SK-N-SH treated with all-trans-retinoic acid at 6 μM for 48 hours (cell line): ENCODE measurements at regions not wholly inside any gene's neighbourhood (a gene's known extent, or its start where the extent isn't known, plus 50 kb on each side); places are given as distances from the start of the nearest gene placed in this dataset.
"Not testable (repeated sequence)": the region's sequence is repeated elsewhere in the genome, so short reads cannot be mapped to it uniquely, and the experiment has no call there.

Experiments used
- ATAC-seq: fragments of 200-7000 bp; cut with Tn5 transposase; 3 replicates; pipeline ENCODE4 v1.9.1; 2020; ENCODE audit warnings: mild to moderate bottlenecking, moderate library complexity
- ARNTL ChIP-seq: fragments of 450-650 bp; formaldehyde crosslinking; IDR thresholded peaks from 2 replicates; pipeline ENCODE4 v1.5.0; 2020; ENCODE audit warnings: low read depth, mild to moderate bottlenecking, moderate library complexity, borderline replicate concordance
- BACH2 ChIP-seq: fragments of 250-450 bp; sonication (Bioruptor Pico); IDR thresholded peaks from 2 replicates; pipeline ENCODE4 v1.9.0; 2021; ENCODE audit warnings: mild to moderate bottlenecking, borderline replicate concordance
- CREB5 ChIP-seq: fragments of 250-450 bp; sonication (Bioruptor Pico); IDR thresholded peaks from 2 replicates; pipeline ENCODE4 v1.5.1; 2020; ENCODE audit warnings: low read depth, mild to moderate bottlenecking, moderate library complexity
- CSDC2 ChIP-seq: fragments of 250-450 bp; sonication (Bioruptor Pico); IDR thresholded peaks from 2 replicates; pipeline ENCODE4 v1.5.0; 2020; ENCODE audit warnings: mild to moderate bottlenecking, moderate library complexity
- ESRRG ChIP-seq: fragments of 250-450 bp; sonication (Bioruptor Pico); IDR thresholded peaks from 2 replicates; pipeline ENCODE4 v1.6.1; 2021; ENCODE audit warnings: mild to moderate bottlenecking
- GLIS3 ChIP-seq: fragments of 250-450 bp; sonication (Bioruptor Pico); IDR thresholded peaks from 2 replicates; pipeline ENCODE4 v1.5.0; 2020; ENCODE audit warnings: mild to moderate bottlenecking, moderate library complexity
- ISL1 ChIP-seq: fragments of 250-450 bp; sonication (Bioruptor Pico); IDR thresholded peaks from 2 replicates; pipeline ENCODE4 v2.1.2; 2022; ENCODE audit warnings: mild to moderate bottlenecking, moderate library complexity
- OSR1 ChIP-seq: fragments of 250-450 bp; sonication (Bioruptor Pico); IDR thresholded peaks from 2 replicates; pipeline ENCODE4 v1.8.0; 2022; ENCODE audit warnings: moderate library complexity, mild to moderate bottlenecking, inconsistent platforms
- PATZ1 ChIP-seq: fragments of 250-450 bp; sonication (Bioruptor Pico); IDR thresholded peaks from 2 replicates; pipeline ENCODE4 v1.8.0; 2020; ENCODE audit warnings: mild to moderate bottlenecking, moderate library complexity, borderline replicate concordance
- POU6F1 ChIP-seq: fragments of 250-450 bp; sonication (Bioruptor Pico); IDR thresholded peaks from 2 replicates; pipeline ENCODE4 v1.8.0; 2021; ENCODE audit warnings: low read depth, mild to moderate bottlenecking, moderate library complexity, borderline replicate concordance
- PPARA ChIP-seq: fragments of 250-450 bp; sonication (Bioruptor Pico); IDR thresholded peaks from 2 replicates; pipeline ENCODE4 v1.5.0; 2020; ENCODE audit warnings: mild to moderate bottlenecking, borderline replicate concordance
- SNAI2 ChIP-seq: fragments of 250-450 bp; sonication (Bioruptor Pico); IDR thresholded peaks from 2 replicates; pipeline ENCODE4 v1.5.0; 2020; ENCODE audit warnings: mild to moderate bottlenecking, moderate library complexity
- TCF4 ChIP-seq: fragments of 250-450 bp; sonication (Bioruptor Pico); IDR thresholded peaks from 2 replicates; pipeline ENCODE4 v1.8.0; 2021; ENCODE audit warnings: mild to moderate bottlenecking, moderate library complexity, borderline replicate concordance
- TOX ChIP-seq: fragments of 250-450 bp; sonication (Bioruptor Pico); IDR thresholded peaks from 2 replicates; pipeline ENCODE4 v1.8.0; 2021; ENCODE audit warnings: mild to moderate bottlenecking, moderate library complexity, borderline replicate concordance
- TSHZ2 ChIP-seq: fragments of 250-450 bp; sonication (Bioruptor Pico); IDR thresholded peaks from 2 replicates; pipeline ENCODE4 v1.5.0; 2020; ENCODE audit warnings: mild to moderate bottlenecking, moderate library complexity
- ZC3H10 ChIP-seq: fragments of 250-450 bp; sonication (Bioruptor Pico); IDR thresholded peaks from 2 replicates; pipeline ENCODE4 v1.5.1; 2021; ENCODE audit warnings: mild to moderate bottlenecking, moderate library complexity
- ZNF565 ChIP-seq: fragments of 450-650 bp; formaldehyde crosslinking; conservative IDR thresholded peaks from 2 replicates; pipeline ENCODE4 v1.5.0; 2020; ENCODE audit warnings: low read depth, mild to moderate bottlenecking, moderate library complexity
- ZNF70 ChIP-seq: fragments of 450-650 bp; formaldehyde crosslinking; IDR thresholded peaks from 2 replicates; pipeline ENCODE4 v1.5.0; 2020; ENCODE audit warnings: mild to moderate bottlenecking, moderate library complexity
- ZNF8 ChIP-seq: fragments of 450-650 bp; formaldehyde crosslinking; IDR thresholded peaks from 2 replicates; pipeline ENCODE4 v1.5.0; 2020; ENCODE audit warnings: mild to moderate bottlenecking, moderate library complexity

- ATAC-seq = no peak
- TF ChIP-seq GLIS3 (CRISPR knock-in tag) = no peak
- TF ChIP-seq ESRRG (CRISPR knock-in tag) = no peak
- TF ChIP-seq ZC3H10 (CRISPR knock-in tag) = no peak
- TF ChIP-seq, all 23 proteins: peak for 0
Observed at GRCh38 chr16:17034477-17035252, 436.1 kb downstream of the XYLT1 start.

- TF ChIP-seq ZNF70 (CRISPR knock-in tag) (no peak), ISL1 (CRISPR knock-in tag) (no peak), PATZ1 (CRISPR knock-in tag) (no peak), CREB5 (CRISPR knock-in tag) (no peak), PPARA (CRISPR knock-in tag) (no peak)
- ATAC-seq = no peak
Observed at GRCh38 chr16:17037499-17037898, 433.3 kb downstream of the XYLT1 start.

- no peak for ATAC-seq
- TF ChIP-seq ISL1 (CRISPR knock-in tag) (no peak), ZNF8 (CRISPR knock-in tag) (no peak), SNAI2 (no peak), TCF4 (CRISPR knock-in tag) (no peak), ZNF565 (CRISPR knock-in tag) (no peak), CSDC2 (CRISPR knock-in tag) (no peak), BACH2 (CRISPR knock-in tag) (no peak), TOX (no peak), ZNF70 (CRISPR knock-in tag) (no peak)
Observed at GRCh38 chr16:17038415-17038814, 432.3 kb downstream of the XYLT1 start.

- not testable (repeated sequence) for ATAC-seq
Observed at GRCh38 chr16:17049109-17049508, 421.7 kb downstream of the XYLT1 start.

GRCh38 chr16:17050468-17050867, 420.3 kb downstream of the XYLT1 start:
- TF ChIP-seq TSHZ2 (CRISPR knock-in tag) (no peak), POU6F1 (no peak), ISL1 (CRISPR knock-in tag) (no peak), ESRRG (CRISPR knock-in tag) (no peak), ZNF70 (CRISPR knock-in tag) (no peak), ZNF8 (CRISPR knock-in tag) (no peak), SNAI2 (no peak), PPARA (CRISPR knock-in tag) (no peak), OSR1 (CRISPR knock-in tag) (no peak), TOX (no peak), TCF4 (CRISPR knock-in tag) (no peak), GLIS3 (CRISPR knock-in tag) (no peak), ARNTL (CRISPR knock-in tag) (no peak)

More at GRCh38 chr16:17050468-17050867, 420.3 kb downstream of the XYLT1 start:
- ATAC-seq = no peak
